ENCODE measurements at regions not wholly inside any gene's neighbourhood (a gene's known extent, or its start where the extent isn't known, plus 50 kb on each side); places are given as distances from the start of the nearest gene placed in this dataset.

DNA sequence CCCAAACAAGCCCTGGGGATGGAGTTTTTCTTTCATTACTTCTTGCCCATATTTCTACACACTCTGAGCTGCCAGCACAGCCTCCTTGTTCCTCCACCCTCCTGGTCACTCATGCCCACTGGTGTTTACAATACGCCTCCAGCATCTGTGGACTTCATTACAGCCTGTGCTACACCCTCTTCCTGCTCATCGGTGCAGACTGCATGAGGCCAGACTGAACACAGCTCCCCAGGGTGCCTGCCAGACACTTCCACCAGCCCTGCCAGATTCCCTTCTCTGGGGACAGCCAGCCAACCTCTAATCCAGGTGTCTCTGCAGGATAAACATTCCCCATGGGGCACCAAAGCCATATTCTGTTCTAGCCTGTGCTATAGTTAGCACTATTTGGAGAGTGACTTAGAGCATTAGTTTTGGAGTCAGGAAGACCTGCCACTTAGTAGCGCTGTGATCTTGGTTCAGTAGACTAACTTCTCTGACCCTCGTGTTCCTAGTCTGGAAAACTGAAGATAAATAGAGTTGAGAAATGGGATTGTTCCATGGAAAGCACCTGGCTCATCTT, 163.8 kb upstream of the KLF4 start:
- H3K27me3 ChIP-seq: no peaks in the 10 kb centered on the region
- DNase-seq: no peak
- intact Hi-C loops (cut with DNase I; ENCODE audit: low total_unique reads): no loop called here
- H3K4me1 ChIP-seq: no peaks in the 10 kb centered on the region
- TF ChIP-seq, protein P1, sequence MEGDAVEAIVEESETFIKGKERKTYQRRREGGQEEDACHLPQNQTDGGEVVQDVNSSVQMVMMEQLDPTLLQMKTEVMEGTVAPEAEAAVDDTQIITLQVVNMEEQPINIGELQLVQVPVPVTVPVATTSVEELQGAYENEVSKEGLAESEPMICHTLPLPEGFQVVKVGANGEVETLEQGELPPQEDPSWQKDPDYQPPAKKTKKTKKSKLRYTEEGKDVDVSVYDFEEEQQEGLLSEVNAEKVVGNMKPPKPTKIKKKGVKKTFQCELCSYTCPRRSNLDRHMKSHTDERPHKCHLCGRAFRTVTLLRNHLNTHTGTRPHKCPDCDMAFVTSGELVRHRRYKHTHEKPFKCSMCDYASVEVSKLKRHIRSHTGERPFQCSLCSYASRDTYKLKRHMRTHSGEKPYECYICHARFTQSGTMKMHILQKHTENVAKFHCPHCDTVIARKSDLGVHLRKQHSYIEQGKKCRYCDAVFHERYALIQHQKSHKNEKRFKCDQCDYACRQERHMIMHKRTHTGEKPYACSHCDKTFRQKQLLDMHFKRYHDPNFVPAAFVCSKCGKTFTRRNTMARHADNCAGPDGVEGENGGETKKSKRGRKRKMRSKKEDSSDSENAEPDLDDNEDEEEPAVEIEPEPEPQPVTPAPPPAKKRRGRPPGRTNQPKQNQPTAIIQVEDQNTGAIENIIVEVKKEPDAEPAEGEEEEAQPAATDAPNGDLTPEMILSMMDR (IDR thresholded peaks at IDR 0.05): no peak
- H3K27ac ChIP-seq: no peak overlapping the region
- H3K9me3 ChIP-seq: no peaks in the 10 kb centered on the region
- H3K4me3 ChIP-seq: no peak overlapping the region
- no peaks in the 10 kb centered on the region for H3K36me3 ChIP-seq

GRCh38 chr9:107650995-107651394, 161.4 kb upstream of the KLF4 start:
- Histone ChIP-seq H3K36me3 (no peaks in the 10 kb centered on the region), H3K4me3 (no peak overlapping the region), H3K27me3 (no peaks in the 10 kb centered on the region), H3K9me3 (no peaks in the 10 kb centered on the region), H3K27ac (no peak overlapping the region), H3K4me1 (peaks cover 0 to 5% (median 0%) of the 10 kb centered on the region in 4 donors)
- TF ChIP-seq, protein P1 (IDR thresholded peaks at IDR 0.05): no peak
- intact Hi-C loops (cut with DNase I; ENCODE audit: low total_unique reads): no loop called here
- no peak for DNase-seq

DNA sequence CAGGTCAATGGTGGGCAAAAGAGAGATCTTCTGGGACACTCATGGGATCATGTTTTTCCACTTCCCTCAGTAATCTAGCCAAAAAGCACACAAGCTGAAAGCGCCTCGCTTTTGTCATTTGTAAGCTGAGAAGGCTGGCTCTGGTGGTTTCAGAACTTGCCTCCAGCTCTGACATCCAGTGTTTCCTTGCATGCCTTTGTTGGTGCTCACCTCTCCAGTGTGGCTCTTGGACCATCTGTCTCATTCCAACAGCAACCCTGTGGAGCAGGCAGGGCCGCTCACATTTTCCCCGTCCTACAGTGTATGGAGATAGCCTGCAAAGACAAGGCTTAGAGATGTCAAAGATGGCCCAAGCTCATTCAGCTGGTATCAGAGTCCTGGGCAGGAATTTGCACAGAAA, 160.8 kb upstream of the KLF4 start:
- peaks cover 0 to 8% (median 0%) of the 10 kb centered on the region in 4 donors for H3K4me1 ChIP-seq
- intact Hi-C loops (cut with DNase I; ENCODE audit: low total_unique reads): no loop called here
- H3K4me3 ChIP-seq: no peak overlapping the region
- no peak overlapping the region for H3K27ac ChIP-seq
- TF ChIP-seq, protein P1 (IDR thresholded peaks at IDR 0.05): no peak
- DNase-seq: no peak
- H3K27me3 ChIP-seq: no peaks in the 10 kb centered on the region
- H3K9me3 ChIP-seq: no peaks in the 10 kb centered on the region
- no peaks in the 10 kb centered on the region for H3K36me3 ChIP-seq

DNA sequence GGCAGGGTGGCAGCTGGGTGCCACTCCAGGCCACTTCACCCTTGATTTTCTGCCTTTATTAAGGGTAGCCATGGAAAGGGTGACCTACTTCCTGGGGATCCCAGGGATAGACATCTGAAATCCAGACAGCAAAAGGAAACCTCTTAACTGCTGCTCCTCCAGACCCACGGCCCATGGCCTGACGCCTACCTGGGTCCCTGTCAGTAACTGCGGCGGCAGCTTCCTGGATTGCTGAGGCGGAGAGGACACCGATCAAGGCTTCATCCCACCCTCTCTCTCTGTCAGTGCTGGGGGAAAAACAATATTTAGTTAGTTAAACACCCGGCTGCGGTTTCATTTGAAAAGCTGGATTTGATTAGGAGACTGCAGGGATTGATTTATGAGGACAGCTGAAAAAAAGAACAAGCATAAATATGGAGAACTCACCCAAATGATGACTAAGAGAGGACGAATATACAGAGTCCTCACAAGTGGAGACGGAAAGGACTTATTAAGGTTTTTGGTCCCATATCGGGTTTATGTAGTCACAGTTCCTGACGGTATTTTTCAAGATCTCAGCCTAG, 158.7 kb upstream of the KLF4 start:
- no peak for DNase-seq
- Histone ChIP-seq H3K4me1 (peaks cover 0 to 11% (median 0%) of the 10 kb centered on the region in 4 donors), H3K27me3 (no peaks in the 10 kb centered on the region), H3K4me3 (no peak overlapping the region), H3K27ac (no peak overlapping the region), H3K36me3 (no peaks in the 10 kb centered on the region), H3K9me3 (no peaks in the 10 kb centered on the region)
- intact Hi-C loops (cut with DNase I; ENCODE audit: low total_unique reads): no loop called here
- TF ChIP-seq, protein P1 (IDR thresholded peaks at IDR 0.05): no peak

GRCh38 chr9:107647611-107648010, 158.0 kb upstream of the KLF4 start:
- intact Hi-C loops (cut with DNase I; ENCODE audit: low total_unique reads): no loop called here
- H3K27me3 ChIP-seq: no peaks in the 10 kb centered on the region

More at GRCh38 chr9:107647611-107648010, 158.0 kb upstream of the KLF4 start:
- Histone ChIP-seq H3K36me3 (no peaks in the 10 kb centered on the region), H3K27ac (no peak overlapping the region), H3K9me3 (no peaks in the 10 kb centered on the region), H3K4me1 (peaks cover 0 to 11% (median 0%) of the 10 kb centered on the region in 4 donors), H3K4me3 (no peak overlapping the region)
- TF ChIP-seq, protein P1 (IDR thresholded peaks at IDR 0.05): no peak
- no peak for DNase-seq
